Astrocyte of the cerebellum (primary cell): ENCODE measurements at regions not wholly inside any gene's neighbourhood (a gene's known extent, or its start where the extent isn't known, plus 50 kb on each side); places are given as distances from the start of the nearest gene placed in this dataset.
"Not testable (repeated sequence)": the region's sequence is repeated elsewhere in the genome, so short reads cannot be mapped to it uniquely, and the experiment has no call there.

Experiments
- DNase-seq: peaks from one replicate; pipeline ENCODE4 v3.0.0-alpha.2; 2011; ENCODE audit warnings: low read depth
- H3K4me3 ChIP-seq: 2 replicates; pipeline ENCODE4 v1.5.1; 2011; ENCODE audit warnings: mild to moderate bottlenecking, low read depth, low read length, moderate library complexity
- CTCF ChIP-seq: IDR thresholded peaks from 2 replicates; pipeline ENCODE4 v1.5.1; 2012; ENCODE audit warnings: low read length, low read depth, moderate library complexity, mild to moderate bottlenecking; ENCODE audit errors: missing control alignments
- in situ Hi-C: cut with HindIII; loops from 2 replicates; pipeline ENCODE4 v1.10.0; 2017; ENCODE audit warnings: low sequenced_read_pairs

- DNase-seq: no peak
- in situ Hi-C loops: no loop called here
- no peak for TF ChIP-seq CTCF
- no peak overlapping the region for H3K4me3 ChIP-seq
These were observed 158.2 kb upstream of the TRIB2 start for GRCh38 chr2:12558519-12558918.

GRCh38 chr2:12560618-12561017 is 156.1 kb upstream of the TRIB2 start:
- no peak for DNase-seq
- no peak overlapping the region for H3K4me3 ChIP-seq
- no peak for TF ChIP-seq CTCF
- in situ Hi-C loops: no loop called here

GRCh38 chr2:12567411-12567810 is 149.3 kb upstream of the TRIB2 start:
- H3K4me3 ChIP-seq: no peak overlapping the region
- in situ Hi-C loops: no loop called here
- DNase-seq: no peak
- no peak for TF ChIP-seq CTCF

GRCh38 chr2:12569510-12569909 is 147.2 kb upstream of the TRIB2 start:
- H3K4me3 ChIP-seq, in situ Hi-C loops, DNase-seq: not testable (repeated sequence)

GRCh38 chr2:12569929-12570328 is 146.8 kb upstream of the TRIB2 start:
- DNase-seq, in situ Hi-C loops: not testable (repeated sequence)

GRCh38 chr2:12577091-12577490 is 139.6 kb upstream of the TRIB2 start:
- H3K4me3 ChIP-seq: no peak overlapping the region
- in situ Hi-C loops: no loop called here
- no peak for DNase-seq
- TF ChIP-seq CTCF: no peak

More at GRCh38 chr2:12569929-12570328, 146.8 kb upstream of the TRIB2 start:
- not testable (repeated sequence) for H3K4me3 ChIP-seq

- TF ChIP-seq CTCF: no peak
- DNase-seq: no peak
- H3K4me3 ChIP-seq: no peak overlapping the region
- in situ Hi-C loops: no loop called here
These were observed 139.0 kb upstream of the TRIB2 start for GRCh38 chr2:12577567-12578253.

- in situ Hi-C loops: no loop called here
- TF ChIP-seq CTCF: no peak
- no peak overlapping the region for H3K4me3 ChIP-seq
- no peak for DNase-seq
These were observed 137.7 kb upstream of the TRIB2 start for GRCh38 chr2:12579018-12579417.
